ENCODE measurements at regions not wholly inside any gene's neighbourhood (a gene's known extent, or its start where the extent isn't known, plus 50 kb on each side); places are given as distances from the start of the nearest gene placed in this dataset.

GRCh38 chr2:144063602-144064001, 456.3 kb downstream of the ZEB2 start:
- TF ChIP-seq CTCF (conservative IDR thresholded peaks at IDR 0.05; ENCODE audit: low read depth, low read length) (no peak), EZH2phosphoT487 (IDR thresholded peaks at IDR 0.05; ENCODE audit: borderline replicate concordance, low read length) (no peak)

Data from PC-3 (cell line).